CD14-positive monocyte (primary cell): ENCODE measurements at regions not wholly inside any gene's neighbourhood (a gene's known extent, or its start where the extent isn't known, plus 50 kb on each side); places are given as distances from the start of the nearest gene placed in this dataset.
"Not testable (repeated sequence)": the region's sequence is repeated elsewhere in the genome, so short reads cannot be mapped to it uniquely, and the experiment has no call there.

Source experiments
- DNase-seq, 3 donors: peaks; one replicate each; pipeline ENCODE4 v3.0.0-alpha.2; 2011 to 2022
- H2AFZ ChIP-seq: 2 replicates; pipeline ENCODE4 v1.6.0; 2012; ENCODE audit warnings: mild to moderate bottlenecking, low read depth, low read length, inconsistent platforms; ENCODE audit not compliant: insufficient read depth, poor library complexity, severe bottlenecking
- H3K27ac ChIP-seq, 2 donors: 1 replicate in 1 of 2; 2 replicates in 1 of 2; pipeline ENCODE4 v1.5.1; 2012 to 2013; ENCODE audit warnings: low read length in 2 of 2, control low read depth in 1 of 2, inconsistent platforms in 1 of 2, low read depth in 1 of 2, mild to moderate bottlenecking in 1 of 2
- H3K27me3 ChIP-seq, 2 donors: one replicate each; pipeline versions ENCODE4 v1.6.0 to v1.6.1; 2011 to 2013; ENCODE audit warnings: low read length in 2 of 2; ENCODE audit not compliant: control insufficient read depth in 2 of 2, insufficient read depth in 2 of 2
- H3K36me3 ChIP-seq, 2 donors: replicated peaks in 1 of 2; 1 replicate in 1 of 2; 2 replicates in 1 of 2; pipeline versions ENCODE4 v1.5.1 to v1.6.1; 2012 to 2013; ENCODE audit warnings: low read length in 2 of 2, control low read depth in 1 of 2, inconsistent platforms in 1 of 2, mild to moderate bottlenecking in 1 of 2; ENCODE audit not compliant: insufficient read depth in 2 of 2, control insufficient read depth in 1 of 2
- H3K4me1 ChIP-seq, 2 donors: 1 replicate in 1 of 2; 2 replicates in 1 of 2; pipeline versions ENCODE4 v1.5.1 to v1.6.1; 2012 to 2013; ENCODE audit warnings: low read length in 2 of 2, control low read depth in 1 of 2, inconsistent platforms in 1 of 2, mild to moderate bottlenecking in 1 of 2, moderate library complexity in 1 of 2; ENCODE audit not compliant: insufficient read depth in 2 of 2, control insufficient read depth in 1 of 2
- H3K4me2 ChIP-seq: replicated peaks from 2 replicates; pipeline ENCODE3; 2012; ENCODE audit warnings: low read length, moderate library complexity, mild to moderate bottlenecking; ENCODE audit not compliant: poor library complexity, severe bottlenecking; ENCODE audit errors: extremely low read depth
- H3K4me3 ChIP-seq, 3 experiments: fragments of 200-600 bp in 1 of 3; sonication (generic) in 1 of 3; replicated peaks in 1 of 3; 1 replicate in 2 of 3; 2 replicates in 1 of 3; pipeline ENCODE4 v1.5.1; 2011 to 2013; ENCODE audit warnings: low read length in 3 of 3, mild to moderate bottlenecking in 3 of 3, control low read depth in 2 of 3, low read depth in 2 of 3, inconsistent platforms in 1 of 3, moderate library complexity in 1 of 3
- H3K79me2 ChIP-seq: 2 replicates; pipeline ENCODE4 v1.6.0; 2012; ENCODE audit warnings: mild to moderate bottlenecking, control low read depth, inconsistent platforms, low read length, moderate library complexity; ENCODE audit not compliant: insufficient read depth
- H3K9ac ChIP-seq: 2 replicates; pipeline ENCODE4 v1.6.0; 2017; ENCODE audit warnings: low read length, mild to moderate bottlenecking; ENCODE audit not compliant: insufficient read depth, poor library complexity, severe bottlenecking
- H3K9me3 ChIP-seq, 2 donors: replicated peaks in 1 of 2; 1 replicate in 1 of 2; 2 replicates in 1 of 2; pipeline versions ENCODE4 v1.5.1 to v1.6.1; 2012 to 2013; ENCODE audit warnings: low read length in 2 of 2, control low read depth in 1 of 2; ENCODE audit not compliant: control insufficient read depth in 1 of 2, insufficient read depth in 1 of 2
- H4K20me1 ChIP-seq: 2 replicates; pipeline ENCODE4 v1.6.0; 2012; ENCODE audit warnings: mild to moderate bottlenecking, low read length, control low read depth, moderate library complexity; ENCODE audit not compliant: insufficient read depth
- H3K27ac Mint-ChIP-seq, 7 donors: one replicate each; pipeline ENCODE4 v1.8.0; 2020; ENCODE audit warnings: mild to moderate bottlenecking in 7 of 7, mixed read lengths in 7 of 7, moderate library complexity in 6 of 7, inconsistent platforms in 2 of 7
- H3K27me3 Mint-ChIP-seq, 3 donors: one replicate each; pipeline ENCODE4 v1.8.0; 2021 to 2022; ENCODE audit warnings: low read depth in 3 of 3, mild to moderate bottlenecking in 3 of 3, mixed read lengths in 3 of 3, moderate library complexity in 3 of 3, inconsistent platforms in 1 of 3
- H3K36me3 Mint-ChIP-seq, 2 donors: one replicate each; pipeline ENCODE4 v1.8.0; 2020; ENCODE audit warnings: mixed read lengths in 2 of 2, inconsistent platforms in 1 of 2, mild to moderate bottlenecking in 1 of 2
- H3K4me1 Mint-ChIP-seq: one replicate; pipeline ENCODE4 v1.8.0; 2020; ENCODE audit warnings: mild to moderate bottlenecking, mixed read lengths
- H3K4me3 Mint-ChIP-seq, 2 donors: one replicate each; pipeline ENCODE4 v1.8.0; 2020; ENCODE audit warnings: mild to moderate bottlenecking in 2 of 2, mixed read lengths in 2 of 2, moderate library complexity in 1 of 2
- H3K9me3 Mint-ChIP-seq, 7 donors: one replicate each; pipeline ENCODE4 v1.8.0; 2020 to 2022; ENCODE audit warnings: mixed read lengths in 7 of 7, mild to moderate bottlenecking in 6 of 7, moderate library complexity in 6 of 7, inconsistent platforms in 2 of 7
- CTCF ChIP-seq: fragments of 200-600 bp; IDR thresholded peaks from one replicate; pipeline ENCODE4 v1.8.0; 2022; ENCODE audit warnings: antibody characterized with exemption, mild to moderate bottlenecking
- WGBS: methylation state at CpG from one replicate; pipeline ENCODE4 v1.1.5; 2013; ENCODE audit warnings: missing lambda C conversion rate; ENCODE audit not compliant: insufficient coverage; 5-methylcytosine and 5-hydroxymethylcytosine counted together
- intact Hi-C, 2 donors: fragments of 100-400 bp; cut with micrococcal nuclease; formaldehyde crosslinking; loops; one replicate each; pipeline versions ENCODE4 v1.15.0 to v1.15.1; 2023

GRCh38 chr1:228652116-228652515, 83.2 kb upstream of the RHOU start:
- H3K36me3 ChIP-seq: no peaks in the 10 kb centered on the region
- Mint-ChIP-seq H3K4me3 (peak overlapping the region in 1 of 2 donors; percentile 54), H3K4me1 (peaks cover 22% of the 10 kb centered on the region), H3K36me3 (peaks cover 20 to 23% of the 10 kb centered on the region in 2 donors), H3K27me3 (peaks cover 44 to 68% (median 68%) of the 10 kb centered on the region in 3 donors), H3K27ac (no peak overlapping the region), H3K9me3 (peaks cover 0 to 18% (median 11%) of the 10 kb centered on the region in 7 donors)
- peaks cover 14% of the 10 kb centered on the region in 2 donors for H3K4me1 ChIP-seq
- no peak for TF ChIP-seq CTCF
- intact Hi-C loops: no loop called here
- H3K4me3 ChIP-seq: no peak overlapping the region
- no peak overlapping the region for H2AFZ ChIP-seq
- H3K9ac ChIP-seq: no peak overlapping the region
- no peak for DNase-seq
- WGBS: no CpG with 5 or more reads among the region's 1 CpG
- no peak overlapping the region for H3K27ac ChIP-seq
- H3K27me3 ChIP-seq: peaks cover 58 to 60% of the 10 kb centered on the region in 2 donors
- no peak overlapping the region for H3K4me2 ChIP-seq
- H4K20me1 ChIP-seq: no peaks in the 10 kb centered on the region
- H3K79me2 ChIP-seq: no peaks in the 10 kb centered on the region
- peaks cover 9 to 27% of the 10 kb centered on the region in 2 donors for H3K9me3 ChIP-seq

- H3K4me1 ChIP-seq, H3K79me2 ChIP-seq, intact Hi-C loops, H3K4me3 ChIP-seq, H3K27ac Mint-ChIP-seq, H3K27ac ChIP-seq, H3K9ac ChIP-seq, H2AFZ ChIP-seq, DNase-seq, H3K36me3 ChIP-seq, H4K20me1 ChIP-seq, H3K4me2 ChIP-seq: not testable (repeated sequence)
- Mint-ChIP-seq H3K27me3 (peaks cover 39 to 61% (median 59%) of the 10 kb centered on the region in 3 donors), H3K4me3 (peak overlapping the region in 1 of 2 donors; percentile 42), H3K4me1 (peaks cover 12% of the 10 kb centered on the region), H3K36me3 (peaks cover 15 to 18% of the 10 kb centered on the region in 2 donors), H3K9me3 (peaks cover 0 to 10% (median 8%) of the 10 kb centered on the region in 7 donors)
- Histone ChIP-seq H3K9me3 (peaks cover 0 to 18% of the 10 kb centered on the region in 2 donors), H3K27me3 (peaks cover 49 to 50% of the 10 kb centered on the region in 2 donors)
- 96% methylated on average over 7 of the region's 7 CpGs for WGBS
Measured at GRCh38 chr1:228653057-228653456, 82.2 kb upstream of the RHOU start.
